GM23248 (cell line): ENCODE measurements at regions not wholly inside any gene's neighbourhood (a gene's known extent, or its start where the extent isn't known, plus 50 kb on each side); places are given as distances from the start of the nearest gene placed in this dataset.

Experiments
- DNase-seq: peaks from one replicate; pipeline ENCODE4 v3.0.0-alpha.2; 2015
- H2AFZ ChIP-seq: fragments of 200-600 bp; sonication (generic); 2 replicates; pipeline ENCODE4 v1.6.1; 2016; ENCODE audit warnings: antibody characterized with exemption
- H3F3A ChIP-seq: fragments of 200-600 bp; sonication (generic); 2 replicates; pipeline ENCODE4 v1.6.1; 2016; ENCODE audit warnings: mild to moderate bottlenecking, antibody characterized with exemption, mixed run types; ENCODE audit not compliant: insufficient read depth
- H3K27ac ChIP-seq: fragments of 200-600 bp; sonication (generic); 2 replicates; pipeline ENCODE4 v1.5.1; 2016; ENCODE audit warnings: mild to moderate bottlenecking
- H3K27me3 ChIP-seq: fragments of 200-600 bp; sonication (generic); replicated peaks from 2 replicates; pipeline ENCODE4 v1.6.1; 2016; ENCODE audit warnings: mild to moderate bottlenecking; ENCODE audit not compliant: insufficient read depth
- H3K36me3 ChIP-seq: fragments of 200-600 bp; sonication (generic); 2 replicates; pipeline ENCODE4 v1.6.1; 2016; ENCODE audit warnings: low read depth, mild to moderate bottlenecking
- H3K4me1 ChIP-seq: fragments of 200-600 bp; sonication (generic); 2 replicates; pipeline ENCODE4 v1.6.1; 2016; ENCODE audit warnings: mild to moderate bottlenecking; ENCODE audit not compliant: insufficient read depth
- H3K4me2 ChIP-seq: fragments of 200-600 bp; sonication (generic); one replicate; pipeline ENCODE4 v1.6.1; 2016; ENCODE audit warnings: mild to moderate bottlenecking; ENCODE audit not compliant: unreplicated experiment
- H3K4me3 ChIP-seq: fragments of 200-600 bp; sonication (generic); 2 replicates; pipeline ENCODE4 v1.5.1; 2016; ENCODE audit warnings: mild to moderate bottlenecking
- H3K79me2 ChIP-seq: fragments of 200-600 bp; sonication (generic); 2 replicates; pipeline ENCODE4 v1.6.1; 2016; ENCODE audit warnings: mild to moderate bottlenecking; ENCODE audit not compliant: insufficient read depth
- H3K9ac ChIP-seq: fragments of 200-600 bp; sonication (generic); 2 replicates; pipeline ENCODE4 v1.6.1; 2016; ENCODE audit warnings: mild to moderate bottlenecking
- H3K9me2 ChIP-seq: fragments of 200-600 bp; sonication (generic); 2 replicates; pipeline ENCODE4 v1.6.1; 2016; ENCODE audit warnings: mixed run types, mild to moderate bottlenecking, moderate library complexity; ENCODE audit not compliant: insufficient read depth
- H3K9me3 ChIP-seq: fragments of 200-600 bp; sonication (generic); one replicate; pipeline ENCODE4 v1.6.1; 2017; ENCODE audit warnings: low read depth
- H4K20me1 ChIP-seq: fragments of 200-600 bp; sonication (generic); 2 replicates; pipeline ENCODE4 v1.6.0; 2016; ENCODE audit not compliant: insufficient read depth
- EZH2 ChIP-seq: fragments of 200-600 bp; sonication (generic); IDR thresholded peaks from 2 replicates; pipeline ENCODE4 v1.6.1; 2018; ENCODE audit warnings: antibody characterized with exemption, mild to moderate bottlenecking; ENCODE audit not compliant: insufficient read depth, poor library complexity, severe bottlenecking
- EZH2phosphoT487 ChIP-seq: fragments of 200-600 bp; sonication (generic); IDR thresholded peaks from 2 replicates; pipeline ENCODE4 v1.6.1; 2018; ENCODE audit warnings: antibody characterized with exemption, moderate library complexity, mild to moderate bottlenecking, low read depth; ENCODE audit not compliant: insufficient read depth
- WGBS, 2 experiments: methylation state at CpG; one replicate each; pipeline ENCODE4 v1.1.6; 2015 to 2017; ENCODE audit warnings: low lambda C conversion rate in 2 of 2, low coverage in 1 of 2; ENCODE audit errors: missing lambda C conversion rate in 2 of 2; 5-methylcytosine and 5-hydroxymethylcytosine counted together
- in situ Hi-C: fragments of 300-500 bp; cut with MboI; formaldehyde crosslinking; loops from 2 replicates; pipeline ENCODE4 v1.15.0; 2020

DNA sequence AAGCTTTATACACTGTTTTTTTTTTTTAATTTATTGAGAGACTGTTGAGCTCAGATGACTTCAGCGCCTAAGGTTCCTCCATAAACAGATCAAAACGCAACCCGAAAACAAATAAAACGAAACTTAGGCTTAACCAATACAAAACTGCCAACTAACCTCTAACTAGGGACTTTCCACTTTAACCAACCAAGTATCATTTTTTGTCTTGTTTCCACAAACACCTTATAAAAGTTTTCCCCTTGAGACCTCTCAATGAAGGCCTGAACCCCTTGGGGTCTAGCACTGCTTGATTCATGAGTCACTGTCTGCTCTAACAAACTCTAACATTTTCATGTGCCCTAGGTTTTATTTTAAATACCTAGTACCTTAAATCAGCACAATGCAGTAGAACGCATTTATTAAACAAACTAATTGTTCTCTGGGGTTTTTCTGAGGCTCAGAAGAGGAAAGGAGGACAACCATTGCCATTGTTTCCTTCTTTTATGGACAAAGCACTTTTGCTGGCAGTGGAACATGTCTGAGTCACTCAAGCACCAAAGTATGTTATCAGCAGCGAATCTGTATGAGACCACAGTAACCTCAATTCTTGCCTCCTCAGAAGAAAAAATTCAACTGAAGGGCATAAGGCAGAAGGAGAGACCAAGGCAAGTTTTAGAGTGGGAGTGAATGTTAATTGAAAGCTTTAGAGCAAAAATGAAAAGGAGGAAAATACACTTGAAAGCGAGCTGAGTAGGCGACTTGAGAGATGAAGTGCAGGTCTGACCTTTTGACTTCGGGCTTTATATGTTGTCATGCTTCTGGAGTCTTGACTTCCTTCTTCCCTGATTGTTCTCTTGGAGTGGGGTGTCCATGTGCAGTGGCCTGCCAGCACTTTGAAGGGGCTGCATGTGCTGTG lies 97.7 kb upstream of the HCN1 start:
- H3K4me1 ChIP-seq, result no peaks in the 10 kb centered on the region
- no peaks in the 10 kb centered on the region for H4K20me1 ChIP-seq
- no peaks in the 10 kb centered on the region for H3F3A ChIP-seq
- no peak overlapping the region for H3K4me2 ChIP-seq
- no peaks in the 10 kb centered on the region for H3K9me2 ChIP-seq
- no peak overlapping the region for H3K27ac ChIP-seq
- H3K36me3 ChIP-seq, result no peaks in the 10 kb centered on the region
- no peak for DNase-seq
- in situ Hi-C loops, result no loop called here
- 34 to 39% methylated on average over 9 of the region's 9 CpGs for WGBS, 2 experiments
- H3K9me3 ChIP-seq, result no peaks in the 10 kb centered on the region
- H2AFZ ChIP-seq, result no peak overlapping the region
- H3K4me3 ChIP-seq, result no peak overlapping the region
- H3K79me2 ChIP-seq, result no peaks in the 10 kb centered on the region
- H3K27me3 ChIP-seq, result no peaks in the 10 kb centered on the region
- TF ChIP-seq EZH2phosphoT487, result no peak
- TF ChIP-seq EZH2, result no peak
- no peak overlapping the region for H3K9ac ChIP-seq

DNA sequence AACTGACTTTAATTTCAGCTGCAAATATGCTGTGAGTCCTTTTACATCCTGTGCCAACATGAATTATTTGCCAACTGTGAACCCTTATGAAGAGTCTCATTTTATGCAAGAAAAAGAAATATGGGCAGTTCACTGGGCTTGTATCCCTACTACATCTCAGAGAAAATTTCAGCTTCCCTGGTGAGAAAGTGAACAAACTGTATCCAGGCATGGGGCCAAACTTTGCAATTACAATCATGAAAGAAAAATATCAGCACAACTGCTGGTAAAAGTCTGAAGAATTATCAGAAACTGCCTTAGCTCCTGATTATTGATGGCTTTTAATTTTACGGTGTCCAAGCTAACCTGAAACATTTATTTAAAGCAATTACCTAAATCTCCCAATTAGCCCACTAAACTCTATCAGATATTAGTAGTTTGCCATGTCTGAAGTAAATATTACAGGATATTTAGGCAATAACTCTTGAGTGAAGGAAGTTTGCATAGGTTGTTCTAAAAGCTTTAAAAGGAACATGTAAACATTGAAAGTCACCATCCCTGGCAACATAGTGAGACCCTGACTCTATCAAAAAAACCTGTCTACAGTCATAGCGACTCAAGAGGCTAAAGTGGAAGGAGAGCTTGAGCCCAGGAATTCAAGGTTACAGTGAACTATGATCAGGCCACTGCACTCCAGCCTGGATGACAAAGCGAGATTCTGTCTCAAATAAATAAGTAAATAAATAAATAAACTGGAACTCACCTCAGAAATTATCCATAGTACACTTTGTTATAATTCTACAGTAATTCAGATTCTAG lies 83.9 kb upstream of the HCN1 start:
- no peaks in the 10 kb centered on the region for H3K9me3 ChIP-seq
- no peaks in the 10 kb centered on the region for H3K36me3 ChIP-seq
- H3F3A ChIP-seq, result no peaks in the 10 kb centered on the region
- no peak overlapping the region for H2AFZ ChIP-seq
- TF ChIP-seq EZH2phosphoT487 (no peak), EZH2 (no peak)
- no peaks in the 10 kb centered on the region for H3K27me3 ChIP-seq
- H4K20me1 ChIP-seq, result no peaks in the 10 kb centered on the region
- no peak overlapping the region for H3K27ac ChIP-seq
- in situ Hi-C loops, result no loop called here
- no peaks in the 10 kb centered on the region for H3K79me2 ChIP-seq
- no peak for DNase-seq
- H3K4me3 ChIP-seq, result no peak overlapping the region
- H3K4me1 ChIP-seq, result no peaks in the 10 kb centered on the region
- H3K4me2 ChIP-seq, result no peak overlapping the region
- H3K9ac ChIP-seq, result no peak overlapping the region
- H3K9me2 ChIP-seq, result no peaks in the 10 kb centered on the region
- 9 to 13% methylated on average over 3 of the region's 3 CpGs for WGBS, 2 experiments

DNA sequence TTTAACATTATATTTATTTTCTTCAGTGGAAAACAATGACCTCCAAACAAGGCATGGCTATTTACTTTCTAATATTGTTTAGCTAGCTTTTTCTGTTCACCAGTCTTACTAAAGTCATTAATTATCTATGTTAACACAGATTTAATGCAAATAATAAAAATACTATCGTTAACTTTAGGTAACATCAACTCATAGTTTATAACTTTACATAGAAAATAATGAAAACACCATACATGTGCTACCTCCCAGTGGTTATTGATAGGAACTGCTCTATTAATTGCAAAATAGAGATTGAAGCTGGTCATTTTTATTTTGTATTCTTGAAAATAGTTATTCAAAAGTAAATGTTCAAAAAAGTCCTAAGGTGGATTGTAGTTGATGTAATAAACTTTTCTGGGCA lies 78.3 kb upstream of the HCN1 start:
- no peaks in the 10 kb centered on the region for H3K79me2 ChIP-seq
- H3K9me2 ChIP-seq, result no peaks in the 10 kb centered on the region
- H3K4me1 ChIP-seq, result no peaks in the 10 kb centered on the region
- no peak overlapping the region for H3K4me2 ChIP-seq
- H3K27ac ChIP-seq, result no peak overlapping the region
- in situ Hi-C loops, result no loop called here
- H3K4me3 ChIP-seq, result no peak overlapping the region
- H4K20me1 ChIP-seq, result no peaks in the 10 kb centered on the region
- no peak overlapping the region for H3K9ac ChIP-seq
- H3K9me3 ChIP-seq, result no peaks in the 10 kb centered on the region
- no peak overlapping the region for H2AFZ ChIP-seq
- 0 to 2% methylated on average over 1 of the region's 1 CpG for WGBS, 2 experiments
- H3F3A ChIP-seq, result no peaks in the 10 kb centered on the region
- H3K27me3 ChIP-seq, result no peaks in the 10 kb centered on the region
- DNase-seq, result peak; percentile 4
- TF ChIP-seq EZH2phosphoT487 (no peak), EZH2 (no peak)
- H3K36me3 ChIP-seq, result no peaks in the 10 kb centered on the region

- no peak overlapping the region for H3K9ac ChIP-seq
- in situ Hi-C loops, result no loop called here
- TF ChIP-seq EZH2 (no peak), EZH2phosphoT487 (no peak)
- no peaks in the 10 kb centered on the region for H3K36me3 ChIP-seq
- H3K27me3 ChIP-seq, result no peaks in the 10 kb centered on the region
- no peaks in the 10 kb centered on the region for H3K9me2 ChIP-seq
- H3K4me3 ChIP-seq, result no peak overlapping the region
- H4K20me1 ChIP-seq, result no peaks in the 10 kb centered on the region
- no peaks in the 10 kb centered on the region for H3K4me1 ChIP-seq
- no peaks in the 10 kb centered on the region for H3K79me2 ChIP-seq
- no peak overlapping the region for H3K4me2 ChIP-seq
- WGBS, 2 experiments, result 33 to 37% methylated on average over 3 of the region's 3 CpGs
- no peaks in the 10 kb centered on the region for H3F3A ChIP-seq
- H2AFZ ChIP-seq, result no peak overlapping the region
- DNase-seq, result no peak
- H3K9me3 ChIP-seq, result no peaks in the 10 kb centered on the region
- no peak overlapping the region for H3K27ac ChIP-seq
Observed at GRCh38 chr5:45772402-45772801, 76.2 kb upstream of the HCN1 start.
